Right lobe of liver (tissue), 6 donors: ENCODE measurements at regions not wholly inside any gene's neighbourhood (a gene's known extent, or its start where the extent isn't known, plus 50 kb on each side); places are given as distances from the start of the nearest gene placed in this dataset.

ENCODE experiments used
- ATAC-seq, 4 donors: fragments of 200-7000 bp; cut with Tn5 transposase; one replicate each; pipeline ENCODE4 v1.9.1; 2020; ENCODE audit warnings: mild to moderate bottlenecking in 4 of 4, moderate library complexity in 4 of 4
- DNase-seq, 3 donors: peaks; one replicate each; pipeline ENCODE4 v3.0.0-alpha.2; 2020
- H3K27ac ChIP-seq, 3 donors: fragments of 200-600 bp; one replicate each; pipeline ENCODE4 v1.8.0; 2022
- H3K27me3 ChIP-seq, 2 donors: fragments of 200-600 bp; one replicate each; pipeline ENCODE4 v1.8.0; 2022
- H3K36me3 ChIP-seq, 4 donors: fragments of 200-600 bp; sonication (generic) in 1 of 4; one replicate each; pipeline versions ENCODE4 v1.5.1 to v1.8.0; 2017 to 2022; ENCODE audit warnings: control low read depth in 1 of 4
- H3K4me1 ChIP-seq, 4 donors: fragments of 200-600 bp; sonication (generic) in 1 of 4; one replicate each; pipeline versions ENCODE4 v1.5.1 to v1.8.0; 2017 to 2022; ENCODE audit warnings: control low read depth in 1 of 4
- H3K4me3 ChIP-seq, 3 donors: fragments of 200-600 bp; one replicate each; pipeline ENCODE4 v1.8.0; 2022
- H3K9me3 ChIP-seq, 4 donors: fragments of 200-600 bp; sonication (generic) in 1 of 4; one replicate each; pipeline versions ENCODE4 v1.5.1 to v1.8.0; 2017 to 2022; ENCODE audit warnings: control low read depth in 1 of 4
- CTCF ChIP-seq, 4 donors: fragments of 200-600 bp in 3 of 4; fragments of 450-650 bp in 1 of 4; IDR thresholded peaks; one replicate each; pipeline versions ENCODE4 v1.5.1 to v1.8.0; 2016 to 2022; ENCODE audit warnings: antibody characterized with exemption in 4 of 4, mild to moderate bottlenecking in 2 of 4
- POLR2A ChIP-seq: fragments of 450-650 bp; IDR thresholded peaks from one replicate; pipeline ENCODE4 v1.6.1; 2017; ENCODE audit warnings: antibody characterized with exemption, mild to moderate bottlenecking
- WGBS: methylation state at CpG from one replicate; pipeline ENCODE4 v1.1.6; 2018; ENCODE audit warnings: low coverage, low lambda C conversion rate; ENCODE audit not compliant: insufficient coverage; ENCODE audit errors: missing lambda C conversion rate; 5-methylcytosine and 5-hydroxymethylcytosine counted together
- intact Hi-C, 2 donors: fragments of 100-400 bp; cut with DNase I; formaldehyde crosslinking; loops; one replicate each; pipeline versions ENCODE4 v1.11.2 to v1.14.1; 2022
- donor health status: DM: no; HTN: yes; CAD: no.
- donor health status: DM: no; HTN: no; CAD: no.
- donor health status: DM: no; HTN: no; CAD: no.
- donor health status: DM: no; HTN: yes; CAD: no.
- donor health status: DM: no; HTN: yes; CAD: no.

- peaks cover 0 to 3% (median 0%) of the 10 kb centered on the region in 4 donors for H3K4me1 ChIP-seq
- H3K27me3 ChIP-seq, result no peaks in the 10 kb centered on the region
- no peak for DNase-seq
- H3K27ac ChIP-seq, result no peak overlapping the region
- no peak for TF ChIP-seq CTCF (IDR thresholded peaks at IDR 0.05)
- no peak for TF ChIP-seq POLR2A
- 92% methylated on average over 2 of the region's 4 CpGs for WGBS
- intact Hi-C loops, result no loop called here
- no peaks in the 10 kb centered on the region for H3K9me3 ChIP-seq
- no peak for ATAC-seq
- no peak overlapping the region for H3K4me3 ChIP-seq
- H3K36me3 ChIP-seq, result no peaks in the 10 kb centered on the region
These were observed 285.7 kb downstream of the ZEB1 start for GRCh38 chr10:31604646-31605170.

- ATAC-seq, result no peak
- TF ChIP-seq POLR2A (no peak), CTCF (IDR thresholded peaks at IDR 0.05) (no peak)
- Histone ChIP-seq H3K27me3 (no peaks in the 10 kb centered on the region), H3K36me3 (no peaks in the 10 kb centered on the region), H3K27ac (peak overlapping the region in 2 of 3 donors; percentile 20 to 75), H3K4me3 (no peak overlapping the region), H3K4me1 (peaks cover 0 to 3% (median 0%) of the 10 kb centered on the region in 4 donors), H3K9me3 (no peaks in the 10 kb centered on the region)
- intact Hi-C loops, result no loop called here
- no peak for DNase-seq
- 82% methylated on average over 12 of the region's 12 CpGs for WGBS
These were observed 285.1 kb downstream of the ZEB1 start for GRCh38 chr10:31604096-31604495.

GRCh38 chr10:31603235-31604087 is 284.4 kb downstream of the ZEB1 start:
- Histone ChIP-seq H3K4me3 (peak overlapping the region; percentile 66 to 69 (median 66)), H3K27me3 (no peaks in the 10 kb centered on the region), H3K4me1 (peaks cover 0 to 3% (median 0%) of the 10 kb centered on the region in 4 donors), H3K36me3 (no peaks in the 10 kb centered on the region), H3K27ac (peak overlapping the region; percentile 49 to 75 (median 53)), H3K9me3 (no peaks in the 10 kb centered on the region)
- TF ChIP-seq CTCF (IDR thresholded peaks at IDR 0.05) (no peak), POLR2A (peak; percentile 40)
- ATAC-seq, result peak; percentile 96 to 99 (median 98)
- intact Hi-C loops, result no loop called here
- DNase-seq, result peak; percentile 87 to 94 (median 91)
- 30% methylated on average over 16 of the region's 68 CpGs for WGBS

GRCh38 chr10:31602541-31603234 is 283.7 kb downstream of the ZEB1 start:
- TF ChIP-seq POLR2A, result no peak
- no peak for TF ChIP-seq CTCF (IDR thresholded peaks at IDR 0.05)
- no peaks in the 10 kb centered on the region for H3K27me3 ChIP-seq
- no peaks in the 10 kb centered on the region for H3K36me3 ChIP-seq
- peak in 1 of 3 donors; percentile 46 for DNase-seq
- H3K4me1 ChIP-seq, result peaks cover 0 to 3% (median 0%) of the 10 kb centered on the region in 4 donors
- intact Hi-C loops, result no loop called here
- H3K9me3 ChIP-seq, result no peaks in the 10 kb centered on the region
- peak overlapping the region; percentile 66 to 69 (median 66) for H3K4me3 ChIP-seq
- 11% methylated on average over 15 of the region's 22 CpGs for WGBS
- peak overlapping the region; percentile 49 to 75 (median 53) for H3K27ac ChIP-seq
- peak; percentile 5 to 46 (median 32) for ATAC-seq
